ENCODE measurements at regions not wholly inside any gene's neighbourhood (a gene's known extent, or its start where the extent isn't known, plus 50 kb on each side); places are given as distances from the start of the nearest gene placed in this dataset.

DNA sequence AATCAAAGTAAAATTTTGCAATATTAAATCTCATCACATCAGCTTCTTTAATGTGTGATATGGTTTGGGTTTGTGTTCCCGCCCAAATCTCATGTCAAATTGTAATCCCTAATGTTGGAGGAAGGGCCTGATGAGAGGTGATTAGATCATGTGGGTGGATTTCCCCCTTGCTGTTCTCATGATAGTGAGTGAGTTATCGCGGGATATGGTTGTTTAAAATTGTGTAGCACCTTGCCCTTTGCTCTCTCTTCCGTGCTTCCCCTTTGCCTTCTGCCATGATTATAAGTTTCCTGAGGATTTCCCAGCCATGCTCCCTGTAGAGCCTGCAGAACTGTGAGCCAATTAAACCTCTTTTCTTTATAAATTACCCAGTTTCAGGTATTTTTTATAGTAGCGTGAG, 131.9 kb downstream of the ZNF326 start:
- no peak for DNase-seq

DNA sequence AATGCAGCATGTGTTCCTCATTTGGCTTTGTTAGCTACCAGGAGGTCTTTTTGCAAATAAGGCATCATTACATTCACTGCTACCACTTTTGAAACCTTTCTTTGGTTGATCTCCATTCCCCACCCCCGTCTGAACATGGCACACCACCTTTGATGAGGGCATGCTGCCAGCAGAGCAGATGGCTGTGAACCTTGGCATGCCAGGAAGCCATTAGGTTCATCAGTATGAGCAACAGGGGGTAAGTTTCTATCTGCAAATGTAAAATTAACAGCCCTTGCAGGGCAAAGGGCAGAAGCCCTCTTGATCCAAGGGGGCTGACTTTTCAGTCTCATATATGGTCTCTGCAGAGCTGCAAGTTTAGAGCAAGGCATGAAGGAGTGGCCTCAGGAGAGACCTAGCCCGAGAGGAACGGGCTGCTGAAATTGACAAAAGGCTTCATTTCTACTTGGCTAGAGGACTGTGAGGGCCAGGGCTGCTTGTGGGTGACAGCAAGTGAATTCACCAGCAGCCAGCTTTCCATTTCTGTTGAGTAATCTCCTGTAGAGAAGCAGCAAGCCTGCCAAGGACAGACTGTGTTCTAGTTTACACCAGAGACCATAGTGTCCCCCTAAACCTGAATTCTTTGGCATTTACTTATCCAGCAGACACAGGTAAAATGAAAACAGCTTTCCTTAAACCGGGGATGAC, 127.9 kb downstream of the ZNF326 start:
- no peak for DNase-seq

DNA sequence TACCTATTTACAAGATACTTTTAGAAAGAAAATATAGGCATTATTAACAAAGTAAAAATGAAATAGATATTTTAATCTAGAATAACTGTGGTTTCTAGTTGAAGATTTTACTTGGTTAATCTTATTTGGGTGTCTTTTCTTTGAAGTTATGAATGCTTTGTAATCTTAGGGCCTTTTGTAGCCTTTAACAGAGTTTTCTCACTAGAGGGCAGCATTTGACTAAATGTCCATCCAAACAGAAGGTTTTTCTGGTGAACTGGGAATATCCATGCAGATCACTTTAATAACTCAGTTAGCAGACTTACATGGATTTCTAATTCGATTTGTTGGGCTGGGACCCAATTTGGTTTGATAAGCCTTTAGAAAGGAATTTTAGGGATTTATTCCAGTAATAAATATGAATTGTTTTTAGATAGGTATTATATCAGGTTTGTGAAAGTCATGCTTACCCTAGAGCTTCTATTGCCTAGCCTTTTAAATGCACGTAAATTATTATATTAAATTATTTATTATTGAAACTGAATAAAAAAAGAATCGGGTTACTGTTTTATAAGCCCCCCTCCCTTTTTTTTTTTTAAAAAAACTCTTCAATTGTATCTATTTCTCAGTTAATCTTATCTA, 119.7 kb downstream of the ZNF326 start:
- no peak for DNase-seq

- DNase-seq, result no peak
Observed at GRCh38 chr1:90107990-90108389, 113.1 kb downstream of the ZNF326 start.

DNA sequence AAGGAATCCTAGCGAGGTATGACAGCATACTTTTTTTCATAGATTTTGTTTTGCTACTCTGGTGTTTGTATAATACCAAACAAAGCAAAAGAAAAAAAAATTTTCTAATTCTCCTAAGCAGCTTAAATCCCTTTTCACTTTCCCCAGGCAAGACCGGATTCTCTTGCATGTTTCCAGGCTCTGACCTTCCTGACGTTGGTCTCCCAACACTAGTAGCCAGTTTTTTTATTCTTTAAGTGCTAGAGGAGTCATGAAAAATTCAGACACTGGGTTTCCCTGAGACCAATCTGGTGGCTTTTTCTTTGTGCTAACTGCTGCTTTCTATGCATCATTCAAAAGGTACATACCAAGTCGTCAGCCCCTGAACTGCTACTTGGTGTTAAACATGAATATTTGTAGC, 111.4 kb downstream of the ZNF326 start:
- no peak for DNase-seq

- no peak for DNase-seq
Observed at GRCh38 chr1:90104941-90105538, 110.1 kb downstream of the ZNF326 start.

- DNase-seq, result no peak
Observed at GRCh38 chr1:90100566-90100965, 105.7 kb downstream of the ZNF326 start.

DNA sequence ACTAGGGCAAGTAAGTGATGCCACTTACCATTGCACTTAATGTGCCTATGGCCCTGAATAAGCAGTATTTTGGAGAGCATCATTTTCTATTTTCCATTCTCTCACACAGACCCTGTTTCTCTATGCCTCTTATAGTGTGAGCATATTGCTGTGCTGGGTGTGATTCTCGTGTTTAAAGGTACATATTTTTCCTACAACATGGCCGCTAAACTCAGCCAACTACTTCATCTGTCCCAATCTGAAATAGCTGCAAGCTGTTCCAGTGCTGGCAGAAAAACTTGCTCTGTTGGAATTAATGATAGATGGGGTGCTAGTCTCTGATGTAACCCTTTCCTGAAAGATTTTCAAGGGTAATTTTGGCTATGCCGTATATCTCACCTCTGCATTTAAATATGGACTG, 97.5 kb downstream of the ZNF326 start:
- no peak for DNase-seq

Data from GOT3 (cell line).